CD4-positive, CD25-positive, alpha-beta regulatory T cell (primary cell): ENCODE measurements at regions not wholly inside any gene's neighbourhood (a gene's known extent, or its start where the extent isn't known, plus 50 kb on each side); places are given as distances from the start of the nearest gene placed in this dataset.
"Not testable (repeated sequence)": the region's sequence is repeated elsewhere in the genome, so short reads cannot be mapped to it uniquely, and the experiment has no call there.

ENCODE experiments used
- ATAC-seq, 2 donors: fragments of 150-1000 bp; cut with Tn5 transposase; one replicate each; pipeline ENCODE4 v1.10.0; 2021; ENCODE audit warnings: low read depth in 2 of 2, moderate number of reproducible peaks in 2 of 2, moderate library complexity in 1 of 2
- DNase-seq, 3 donors: peaks; one replicate each; pipeline versions ENCODE4 v3.0.0 to v3.0.0-alpha.2; 2012 to 2022; ENCODE audit warnings: mixed read lengths in 1 of 3
- H3K27ac ChIP-seq: one replicate; pipeline ENCODE4 v1.7.0; 2013; ENCODE audit warnings: mild to moderate bottlenecking, low read length; ENCODE audit not compliant: insufficient read depth, poor library complexity, severe bottlenecking
- H3K27me3 ChIP-seq: one replicate; pipeline ENCODE4 v1.7.0; 2013; ENCODE audit warnings: low read length; ENCODE audit not compliant: control insufficient read depth, insufficient read depth
- H3K36me3 ChIP-seq: one replicate; pipeline ENCODE4 v1.7.0; 2013; ENCODE audit warnings: mild to moderate bottlenecking, low read length, moderate library complexity; ENCODE audit not compliant: control insufficient read depth, insufficient read depth
- H3K4me1 ChIP-seq: 2 replicates; pipeline ENCODE4 v1.7.0; 2013; ENCODE audit warnings: mild to moderate bottlenecking, low read length; ENCODE audit not compliant: insufficient read depth, control insufficient read depth, poor library complexity, severe bottlenecking
- H3K4me3 ChIP-seq: one replicate; pipeline ENCODE4 v1.7.0; 2013; ENCODE audit warnings: low read depth, mild to moderate bottlenecking, low read length, moderate library complexity
- H3K9me3 ChIP-seq, 2 experiments: 1 replicate in 1 of 2; 2 replicates in 1 of 2; pipeline ENCODE4 v1.7.0; 2013; ENCODE audit warnings: low read length in 2 of 2, mild to moderate bottlenecking in 1 of 2, moderate library complexity in 1 of 2; ENCODE audit not compliant: control insufficient read depth in 2 of 2
- H3K27ac Mint-ChIP-seq, 3 donors: one replicate each; pipeline ENCODE4 v1.8.0; 2020 to 2022; ENCODE audit warnings: mild to moderate bottlenecking in 3 of 3, mixed read lengths in 3 of 3, moderate library complexity in 2 of 3
- H3K27me3 Mint-ChIP-seq: one replicate; pipeline ENCODE4 v1.8.0; 2022; ENCODE audit warnings: mild to moderate bottlenecking, mixed read lengths
- H3K36me3 Mint-ChIP-seq: one replicate; pipeline ENCODE4 v1.8.0; 2020; ENCODE audit warnings: mixed read lengths
- H3K4me1 Mint-ChIP-seq, 4 donors: one replicate each; pipeline ENCODE4 v1.8.0; 2020 to 2022; ENCODE audit warnings: mixed read lengths in 4 of 4, mild to moderate bottlenecking in 1 of 4
- H3K4me3 Mint-ChIP-seq, 4 donors: one replicate each; pipeline ENCODE4 v1.8.0; 2020 to 2022; ENCODE audit warnings: mild to moderate bottlenecking in 4 of 4, mixed read lengths in 4 of 4, moderate library complexity in 3 of 4
- H3K9me3 Mint-ChIP-seq, 7 donors: one replicate each; pipeline ENCODE4 v1.8.0; 2020 to 2022; ENCODE audit warnings: mixed read lengths in 7 of 7, mild to moderate bottlenecking in 3 of 7, moderate library complexity in 2 of 7

- Histone ChIP-seq H3K27me3 (no peaks in the 10 kb centered on the region), H3K27ac (no peak overlapping the region), H3K9me3 (no peaks in the 10 kb centered on the region), H3K36me3 (no peaks in the 10 kb centered on the region), H3K4me1 (no peaks in the 10 kb centered on the region), H3K4me3 (no peak overlapping the region)
- no peak for ATAC-seq
- no peaks in the 10 kb centered on the region for H3K36me3 Mint-ChIP-seq
- H3K4me1 Mint-ChIP-seq = no peaks in the 10 kb centered on the region
- peaks cover 0 to 5% (median 0%) of the 10 kb centered on the region in 7 donors for H3K9me3 Mint-ChIP-seq
- no peak for DNase-seq
- H3K27ac Mint-ChIP-seq = no peak overlapping the region
- no peak overlapping the region for H3K4me3 Mint-ChIP-seq
- H3K27me3 Mint-ChIP-seq = no peaks in the 10 kb centered on the region
These were observed 183.8 kb upstream of the INTU start for GRCh38 chr4:127448986-127449385.

- Histone ChIP-seq H3K4me3 (no peak overlapping the region), H3K27me3 (no peaks in the 10 kb centered on the region), H3K9me3 (no peaks in the 10 kb centered on the region), H3K27ac (no peak overlapping the region), H3K36me3 (no peaks in the 10 kb centered on the region), H3K4me1 (no peaks in the 10 kb centered on the region)
- DNase-seq (no peak), ATAC-seq (no peak)
- H3K9me3 Mint-ChIP-seq = peaks cover 0 to 5% (median 2%) of the 10 kb centered on the region in 7 donors
- no peak overlapping the region for H3K27ac Mint-ChIP-seq
- no peak overlapping the region for H3K4me3 Mint-ChIP-seq
- no peaks in the 10 kb centered on the region for H3K4me1 Mint-ChIP-seq
- no peaks in the 10 kb centered on the region for H3K27me3 Mint-ChIP-seq
- no peaks in the 10 kb centered on the region for H3K36me3 Mint-ChIP-seq
These were observed 183.3 kb upstream of the INTU start for GRCh38 chr4:127449449-127449848.

GRCh38 chr4:127450276-127450675 is 182.5 kb upstream of the INTU start:
- H3K27ac Mint-ChIP-seq = no peak overlapping the region
- H3K9me3 ChIP-seq = no peaks in the 10 kb centered on the region
- no peak for DNase-seq
- H3K27me3 Mint-ChIP-seq = no peaks in the 10 kb centered on the region
- H3K4me1 Mint-ChIP-seq = no peaks in the 10 kb centered on the region
- no peak overlapping the region for H3K4me3 ChIP-seq
- H3K27me3 ChIP-seq = no peaks in the 10 kb centered on the region
- H3K4me1 ChIP-seq = no peaks in the 10 kb centered on the region
- H3K36me3 Mint-ChIP-seq = no peaks in the 10 kb centered on the region
- no peak overlapping the region for H3K27ac ChIP-seq
- ATAC-seq = no peak
- no peak overlapping the region for H3K4me3 Mint-ChIP-seq
- H3K9me3 Mint-ChIP-seq = peaks cover 0 to 5% (median 2%) of the 10 kb centered on the region in 7 donors
- no peaks in the 10 kb centered on the region for H3K36me3 ChIP-seq

- H3K36me3 ChIP-seq = no peaks in the 10 kb centered on the region
- H3K27me3 ChIP-seq = no peaks in the 10 kb centered on the region
- no peaks in the 10 kb centered on the region for H3K36me3 Mint-ChIP-seq
- H3K4me1 Mint-ChIP-seq = no peaks in the 10 kb centered on the region
- no peaks in the 10 kb centered on the region for H3K4me1 ChIP-seq
- H3K27ac Mint-ChIP-seq = no peak overlapping the region
- DNase-seq (no peak), ATAC-seq (no peak)
- no peaks in the 10 kb centered on the region for H3K9me3 ChIP-seq
- H3K27ac ChIP-seq = no peak overlapping the region
- H3K4me3 Mint-ChIP-seq = no peak overlapping the region
- H3K9me3 Mint-ChIP-seq = peaks cover 0 to 13% (median 4%) of the 10 kb centered on the region in 7 donors
- no peaks in the 10 kb centered on the region for H3K27me3 Mint-ChIP-seq
- H3K4me3 ChIP-seq = no peak overlapping the region
These were observed 168.9 kb upstream of the INTU start for GRCh38 chr4:127463883-127464282.

- H3K4me3 Mint-ChIP-seq = no peak overlapping the region
- Histone ChIP-seq H3K4me1 (no peaks in the 10 kb centered on the region), H3K27me3 (no peaks in the 10 kb centered on the region), H3K27ac (no peak overlapping the region), H3K4me3 (no peak overlapping the region), H3K9me3 (no peaks in the 10 kb centered on the region), H3K36me3 (no peaks in the 10 kb centered on the region)
- peaks cover 0 to 6% (median 3%) of the 10 kb centered on the region in 7 donors for H3K9me3 Mint-ChIP-seq
- no peak for ATAC-seq
- H3K27ac Mint-ChIP-seq = no peak overlapping the region
- no peak for DNase-seq
- no peaks in the 10 kb centered on the region for H3K36me3 Mint-ChIP-seq
- H3K27me3 Mint-ChIP-seq = no peaks in the 10 kb centered on the region
- no peaks in the 10 kb centered on the region for H3K4me1 Mint-ChIP-seq
These were observed 163.2 kb upstream of the INTU start for GRCh38 chr4:127469542-127469941.

DNA sequence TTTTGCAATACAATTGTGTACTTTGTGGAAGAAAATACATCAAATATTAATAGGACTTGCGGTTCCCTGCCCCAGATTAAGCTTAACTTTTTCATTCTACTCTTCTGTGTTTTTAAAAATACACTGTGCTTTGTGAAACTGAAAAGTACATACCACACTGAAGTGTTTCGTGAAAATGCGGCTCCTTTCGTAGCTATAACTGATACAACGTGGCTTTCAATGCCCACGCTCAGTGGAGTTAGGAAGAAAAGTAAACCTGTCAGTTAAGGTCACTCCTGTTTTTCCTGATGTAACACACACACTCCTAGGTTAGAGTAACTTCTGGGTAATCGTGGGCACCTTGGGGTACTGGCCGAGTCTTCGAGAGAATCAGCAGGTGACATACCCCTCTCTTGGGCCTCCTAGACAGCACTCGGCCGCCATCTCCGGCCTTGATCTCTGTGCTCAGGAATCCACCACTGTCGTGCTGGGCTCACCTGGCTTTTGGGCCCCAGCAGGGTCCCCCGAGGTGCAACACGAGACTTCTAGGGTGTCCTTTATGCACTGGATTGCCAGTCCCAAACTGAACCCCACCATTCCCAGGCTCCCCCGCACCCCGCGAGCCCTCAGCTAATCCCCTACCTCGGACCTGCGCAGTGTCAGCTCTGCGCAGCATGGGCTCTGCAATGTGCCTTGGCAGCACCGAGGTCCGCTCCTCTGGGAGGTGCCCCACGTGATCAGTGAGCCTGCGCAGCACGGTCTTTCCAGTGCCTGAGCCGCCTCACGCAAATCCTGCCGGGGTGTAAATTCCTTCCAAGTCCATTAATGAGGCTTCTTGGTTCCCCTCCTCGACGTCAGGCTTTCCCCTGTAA is 162.6 kb upstream of the INTU start:
- Histone ChIP-seq H3K9me3 (no peaks in the 10 kb centered on the region), H3K4me1 (no peaks in the 10 kb centered on the region), H3K4me3 (no peak overlapping the region), H3K27me3 (no peaks in the 10 kb centered on the region), H3K36me3 (no peaks in the 10 kb centered on the region), H3K27ac (no peak overlapping the region)
- Mint-ChIP-seq H3K27me3 (no peaks in the 10 kb centered on the region), H3K4me1 (no peaks in the 10 kb centered on the region), H3K27ac (no peak overlapping the region), H3K36me3 (no peaks in the 10 kb centered on the region), H3K9me3 (peaks cover 0 to 9% (median 3%) of the 10 kb centered on the region in 7 donors), H3K4me3 (no peak overlapping the region)
- ATAC-seq = no peak
- DNase-seq = no peak

DNA sequence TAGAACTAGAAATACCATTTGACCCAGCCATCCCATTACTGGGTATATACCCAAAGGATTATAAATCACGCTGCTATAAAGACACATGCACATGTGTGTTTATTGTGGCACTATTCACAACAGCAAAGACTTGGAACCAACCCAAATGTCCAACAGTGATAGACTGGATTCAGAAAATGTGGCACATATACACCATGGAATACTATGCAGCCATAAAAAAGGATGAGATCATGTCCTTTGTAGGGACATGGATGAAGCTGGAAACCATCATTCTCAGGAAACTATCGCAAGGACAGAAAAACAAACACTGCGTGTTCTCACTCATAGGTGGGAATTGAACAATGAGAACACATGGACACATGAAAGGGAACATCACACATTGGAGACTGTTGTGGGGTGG is 154.5 kb upstream of the INTU start:
- H3K27me3 ChIP-seq, H3K36me3 ChIP-seq, H3K4me1 ChIP-seq, H3K27ac Mint-ChIP-seq, H3K36me3 Mint-ChIP-seq, ATAC-seq, DNase-seq, H3K9me3 Mint-ChIP-seq, H3K4me3 ChIP-seq, H3K4me1 Mint-ChIP-seq, H3K9me3 ChIP-seq, H3K27me3 Mint-ChIP-seq, H3K4me3 Mint-ChIP-seq, H3K27ac ChIP-seq: not testable (repeated sequence)

- ATAC-seq = no peak
- Histone ChIP-seq H3K27ac (no peak overlapping the region), H3K4me1 (no peaks in the 10 kb centered on the region), H3K36me3 (no peaks in the 10 kb centered on the region), H3K4me3 (no peak overlapping the region), H3K27me3 (no peaks in the 10 kb centered on the region), H3K9me3 (no peaks in the 10 kb centered on the region)
- Mint-ChIP-seq H3K27ac (no peak overlapping the region), H3K9me3 (peaks cover 0 to 4% (median 0%) of the 10 kb centered on the region in 7 donors), H3K4me3 (no peak overlapping the region), H3K4me1 (no peaks in the 10 kb centered on the region), H3K27me3 (no peaks in the 10 kb centered on the region), H3K36me3 (no peaks in the 10 kb centered on the region)
- peak in 1 of 3 donors; percentile 20 for DNase-seq
These were observed 153.6 kb upstream of the INTU start for GRCh38 chr4:127479031-127479622.
